GM20000 (cell line): ENCODE measurements at regions not wholly inside any gene's neighbourhood (a gene's known extent, or its start where the extent isn't known, plus 50 kb on each side); places are given as distances from the start of the nearest gene placed in this dataset.

Source experiments
- DNase-seq: peaks from one replicate; pipeline ENCODE4 v3.0.0; 2012; ENCODE audit warnings: low spot score
- CTCF ChIP-seq: IDR thresholded peaks from 2 replicates; pipeline ENCODE4 v1.5.1; 2012; ENCODE audit warnings: mild to moderate bottlenecking, control low read depth; ENCODE audit errors: extremely low read depth, missing control alignments

- no peak for TF ChIP-seq CTCF
- no peak for DNase-seq
Measured at GRCh38 chr21:14787312-14787711, 241.2 kb upstream of the SAMSN1 start.

GRCh38 chr21:14785679-14786078, 239.6 kb upstream of the SAMSN1 start:
- DNase-seq = no peak
- TF ChIP-seq CTCF = no peak

GRCh38 chr21:14773777-14774345, 227.7 kb upstream of the SAMSN1 start:
- peak; percentile 52 for TF ChIP-seq CTCF
- DNase-seq = peak; percentile 22

- no peak for DNase-seq
- no peak for TF ChIP-seq CTCF
Measured at GRCh38 chr21:14771593-14771992, 225.5 kb upstream of the SAMSN1 start.

- no peak for TF ChIP-seq CTCF
- DNase-seq = no peak
Measured at GRCh38 chr21:14768042-14768441, 221.9 kb upstream of the SAMSN1 start.

- DNase-seq = peak; percentile 21
- TF ChIP-seq CTCF = no peak
Measured at GRCh38 chr21:14767192-14767852, 221.2 kb upstream of the SAMSN1 start.

GRCh38 chr21:14766241-14766640, 220.1 kb upstream of the SAMSN1 start:
- no peak for DNase-seq

More at GRCh38 chr21:14766241-14766640, 220.1 kb upstream of the SAMSN1 start:
- no peak for TF ChIP-seq CTCF
